ENCODE measurements at regions not wholly inside any gene's neighbourhood (a gene's known extent, or its start where the extent isn't known, plus 50 kb on each side); places are given as distances from the start of the nearest gene placed in this dataset.
"Not testable (repeated sequence)": the region's sequence is repeated elsewhere in the genome, so short reads cannot be mapped to it uniquely, and the experiment has no call there.

DNA sequence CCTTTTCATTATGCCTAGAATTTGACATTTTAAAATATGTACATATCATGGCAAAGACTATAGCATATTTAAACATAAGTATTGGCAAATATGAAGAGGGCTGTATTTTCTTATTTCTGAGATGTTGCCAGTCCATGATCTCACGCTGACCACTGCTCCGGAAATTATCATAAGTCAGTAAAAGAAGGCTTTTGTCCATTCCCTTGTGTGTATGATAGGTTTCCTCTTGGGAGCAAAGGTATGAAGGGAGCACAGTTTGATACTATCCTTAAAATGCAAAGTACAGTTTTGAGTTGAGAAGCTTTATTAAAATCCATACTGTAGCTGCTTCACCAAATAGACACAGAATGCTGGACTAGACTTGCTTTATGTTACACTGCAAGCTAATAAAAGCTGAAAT lies 52.6 kb upstream of the AGA start:
- DNase-seq (ENCODE audit: low read depth): no peak

DNA sequence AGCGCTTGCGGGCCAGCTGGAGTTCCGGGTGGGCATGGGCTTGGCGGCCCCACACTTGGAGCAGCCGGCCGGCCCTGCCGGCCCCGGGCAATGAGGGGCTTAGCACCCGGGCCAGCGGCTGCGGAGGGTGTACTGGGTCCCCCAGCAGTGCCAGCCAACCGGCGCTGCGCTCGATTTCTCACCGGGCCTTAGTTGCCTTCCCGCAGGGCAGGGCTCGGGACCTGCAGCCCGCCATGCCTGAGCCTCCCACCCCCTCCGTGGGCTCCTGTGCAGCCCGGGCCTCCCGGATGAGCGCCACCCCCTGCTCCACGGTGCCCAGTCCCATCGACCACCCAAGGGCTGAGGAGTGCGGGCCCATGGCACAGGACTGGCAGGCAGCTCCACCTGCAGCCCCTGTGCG lies 53.4 kb upstream of the AGA start:
- not testable (repeated sequence) for DNase-seq (ENCODE audit: low read depth)

DNA sequence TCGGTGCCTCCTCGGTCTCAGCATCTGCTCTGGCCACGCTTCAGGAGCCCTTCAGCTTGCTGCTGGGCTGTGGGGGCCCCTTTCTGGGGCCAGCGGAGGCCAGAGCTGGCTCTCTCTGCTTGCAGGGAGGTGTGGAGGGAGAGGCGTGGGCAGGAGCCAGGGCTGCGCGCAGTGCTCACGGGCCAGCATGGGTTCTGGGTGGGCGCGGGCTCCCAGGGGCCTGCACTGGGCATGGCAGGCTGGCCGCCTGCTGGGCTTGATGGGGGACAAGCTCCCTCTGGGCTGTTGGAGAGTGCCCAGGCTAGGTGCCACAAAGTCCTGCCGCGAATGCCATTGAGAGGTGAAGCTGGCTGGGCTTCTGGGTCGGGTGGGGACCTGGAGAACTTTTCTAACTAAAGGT lies 57.3 kb upstream of the AGA start:
- DNase-seq (ENCODE audit: low read depth): no peak

DNA sequence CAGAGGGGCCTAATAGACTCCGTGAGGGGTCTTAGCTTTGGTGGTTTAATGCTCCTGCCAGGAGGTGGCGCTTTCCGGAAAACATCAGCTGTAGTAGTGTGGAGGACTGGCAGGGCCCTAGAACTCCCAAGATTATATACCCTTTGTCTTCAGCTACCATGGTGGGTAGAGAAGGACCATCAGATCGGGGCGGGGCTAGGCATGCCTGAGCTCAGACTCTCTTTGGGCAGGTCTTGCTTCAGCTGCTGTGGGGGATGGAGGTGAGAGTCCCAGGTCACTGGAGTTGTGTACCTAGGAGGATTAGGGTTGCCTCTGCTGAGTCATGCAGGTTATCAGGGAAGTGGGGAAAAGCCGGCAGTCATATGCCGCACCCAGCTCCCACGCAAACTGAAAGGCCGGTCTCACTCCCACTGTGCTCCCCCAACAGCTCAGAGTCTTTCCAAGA lies 63.0 kb upstream of the AGA start:
- DNase-seq (ENCODE audit: low read depth): no peak

DNA sequence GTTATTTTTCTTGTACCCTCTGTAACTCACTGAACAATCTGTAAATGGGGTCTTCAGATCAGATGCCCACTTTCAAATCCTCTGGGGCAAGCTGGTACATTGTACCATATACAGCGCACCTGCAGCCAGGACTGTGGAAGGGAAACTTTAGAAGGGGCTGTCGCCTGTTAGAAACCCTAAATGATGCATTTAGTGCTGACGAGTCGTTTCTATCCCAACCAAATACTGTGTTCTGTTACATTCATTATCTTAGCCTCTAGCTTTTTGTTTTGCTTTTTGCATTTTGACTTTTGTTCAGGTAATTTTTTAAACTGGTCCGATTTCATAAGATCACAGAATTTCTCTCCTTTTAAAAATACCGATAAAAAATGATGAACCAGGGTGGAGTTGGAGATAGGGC lies 66.4 kb upstream of the AGA start:
- no peak for DNase-seq (ENCODE audit: low read depth)

DNA sequence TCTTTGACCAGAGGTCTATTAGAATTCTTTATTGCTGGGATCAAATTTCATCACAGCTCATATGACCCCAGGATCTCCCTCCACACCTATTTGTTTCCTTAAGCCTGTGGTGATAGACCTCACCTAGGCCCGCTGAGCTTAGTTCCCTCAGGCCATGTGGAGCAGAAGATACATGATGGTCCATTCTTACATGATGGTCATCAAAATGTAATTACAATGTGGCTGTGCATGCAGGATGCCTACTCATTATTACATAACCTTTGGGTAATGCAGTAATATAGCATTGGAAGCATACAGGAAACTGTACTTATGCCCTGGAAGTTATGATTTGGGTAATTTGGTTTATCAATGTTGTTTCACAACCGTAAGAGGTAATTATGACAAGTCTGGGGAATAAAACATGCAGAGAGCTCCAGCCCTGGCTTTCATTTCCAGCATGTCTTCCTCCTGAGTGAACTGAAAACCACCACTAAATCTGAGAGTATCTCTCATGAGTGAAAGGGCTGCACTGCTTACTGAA lies 67.0 kb upstream of the AGA start:
- no peak for DNase-seq (ENCODE audit: low read depth)

DNA sequence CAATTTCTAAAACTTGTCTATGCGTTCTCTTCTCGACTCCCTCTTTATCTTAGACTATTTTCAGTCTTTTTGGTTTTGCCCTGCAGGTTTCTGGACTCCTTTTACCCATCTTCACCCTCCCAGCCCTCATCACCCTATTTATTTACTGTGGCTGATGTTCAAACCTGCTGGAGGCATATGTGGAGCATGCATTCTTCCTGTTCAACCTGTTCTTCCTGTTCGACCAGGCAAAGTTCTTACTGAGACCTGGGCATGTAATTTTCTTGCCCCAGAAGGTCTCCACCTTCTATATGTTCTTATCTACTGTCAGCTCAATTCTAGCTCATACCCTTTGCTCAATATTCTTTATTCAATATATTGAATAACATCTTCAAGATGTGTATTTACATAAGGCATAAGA lies 69.4 kb upstream of the AGA start:
- no peak for DNase-seq (ENCODE audit: low read depth)

DNA sequence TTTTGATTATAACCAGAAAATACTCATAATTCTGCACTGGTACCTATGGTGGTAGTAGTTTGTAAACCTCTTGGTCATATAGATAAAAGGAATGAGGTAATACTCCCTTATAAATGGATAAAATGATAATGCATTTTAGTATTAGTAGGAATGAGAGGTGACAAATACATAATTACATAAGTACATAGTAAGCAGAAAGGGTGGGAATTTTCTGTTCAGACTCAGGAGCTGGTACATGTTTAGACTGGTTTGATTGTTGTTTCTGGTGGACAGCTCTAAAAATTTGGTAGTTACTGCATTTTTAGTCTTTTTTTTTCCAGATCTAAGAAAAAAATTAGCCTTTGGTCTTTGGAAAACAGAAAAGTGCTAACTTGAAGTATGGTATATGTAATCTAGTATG lies 70.4 kb upstream of the AGA start:
- no peak for DNase-seq (ENCODE audit: low read depth)

DNA sequence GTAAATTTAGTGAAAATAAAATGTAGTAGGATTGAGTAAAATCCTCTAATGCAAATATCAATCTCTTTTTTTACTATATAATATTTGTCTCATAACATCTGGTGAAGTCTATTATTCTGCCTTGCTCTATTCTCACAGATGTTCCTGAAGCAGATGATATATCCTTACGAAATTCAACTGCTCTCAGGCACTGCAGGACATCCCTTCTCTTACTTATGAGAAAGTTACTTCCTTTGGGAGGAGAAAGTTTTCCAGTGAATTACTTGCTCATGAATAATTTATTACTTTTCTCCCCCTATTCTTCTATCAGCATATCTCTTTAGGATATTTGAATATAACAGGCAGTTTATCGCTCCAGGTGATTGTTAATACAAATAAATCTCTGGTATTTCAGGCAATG lies 75.6 kb upstream of the AGA start:
- DNase-seq (ENCODE audit: low read depth): no peak

DNA sequence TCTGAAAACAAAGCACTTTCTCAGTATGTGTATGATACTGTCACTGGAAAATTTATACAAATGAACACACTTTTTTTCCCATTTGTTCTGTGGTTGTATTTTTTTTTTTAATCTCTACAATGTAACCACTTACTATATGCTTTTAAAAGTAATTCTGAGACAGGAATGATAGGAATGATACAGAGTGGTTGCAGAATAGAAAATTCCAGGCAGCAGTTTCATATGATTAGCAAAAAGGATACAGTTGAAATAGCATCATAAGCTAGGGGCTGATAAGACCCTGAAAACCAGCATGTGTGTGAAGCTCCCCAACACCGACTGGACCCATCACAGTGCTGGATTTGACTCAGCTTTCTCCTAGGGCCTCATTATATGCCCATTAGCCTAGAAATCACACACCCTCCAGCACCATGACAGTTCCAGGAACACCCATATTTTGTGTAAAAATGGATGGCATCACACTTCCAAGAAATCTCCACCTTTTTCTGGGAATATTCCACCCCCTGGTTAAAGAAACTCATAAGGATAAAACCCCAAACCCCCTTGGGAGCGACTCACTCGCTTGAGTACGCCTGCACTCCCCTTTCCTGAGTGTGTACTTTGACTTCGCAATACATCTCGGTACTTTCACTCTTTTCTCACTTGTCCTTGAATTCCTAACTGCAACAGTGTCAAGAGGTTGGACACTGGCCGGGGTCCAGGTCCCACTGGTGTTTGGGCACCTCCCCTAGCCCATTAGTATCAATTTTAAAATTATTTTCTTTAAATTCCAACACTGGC lies 77.4 kb upstream of the AGA start:
- no peak for DNase-seq (ENCODE audit: low read depth)

DNA sequence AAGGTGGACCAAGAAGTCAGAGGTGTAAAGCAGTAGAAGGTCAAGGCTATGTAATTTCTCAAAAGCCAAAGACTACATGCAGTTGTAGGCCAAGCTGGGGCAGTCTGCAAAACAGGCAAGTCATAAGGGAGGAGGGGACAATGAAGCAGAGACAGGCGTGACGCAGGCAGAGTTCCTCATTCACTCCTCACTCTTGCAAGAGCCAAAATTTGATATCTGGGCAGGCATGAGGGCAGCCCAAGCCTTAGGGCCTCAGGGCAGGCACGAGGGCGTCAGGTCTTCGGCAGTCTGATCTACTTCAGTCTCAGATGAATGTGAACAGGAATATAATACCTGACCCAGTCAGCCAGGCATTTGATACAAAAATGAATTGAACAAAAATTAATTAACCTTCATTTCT lies 86.4 kb upstream of the AGA start:
- DNase-seq (ENCODE audit: low read depth): no peak

DNA sequence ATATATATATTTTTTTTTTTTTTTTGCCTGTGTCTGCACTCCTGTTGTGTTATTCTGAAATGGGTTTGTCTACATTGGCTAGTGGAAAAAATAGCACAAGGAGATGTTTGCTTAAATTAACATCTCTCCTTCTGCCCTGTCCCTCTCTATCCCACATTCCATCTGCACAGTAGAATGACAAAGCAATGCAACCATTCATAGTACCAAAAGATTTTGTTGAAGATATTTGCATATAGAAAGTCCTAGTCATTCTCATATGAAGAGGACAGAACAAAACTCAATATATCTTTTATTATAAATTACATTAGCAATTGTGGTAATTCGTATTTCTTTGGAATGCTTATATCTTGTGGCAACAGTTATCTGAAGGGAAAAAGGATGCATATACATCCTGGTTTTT lies 88.3 kb upstream of the AGA start:
- no peak for DNase-seq (ENCODE audit: low read depth)

DNA sequence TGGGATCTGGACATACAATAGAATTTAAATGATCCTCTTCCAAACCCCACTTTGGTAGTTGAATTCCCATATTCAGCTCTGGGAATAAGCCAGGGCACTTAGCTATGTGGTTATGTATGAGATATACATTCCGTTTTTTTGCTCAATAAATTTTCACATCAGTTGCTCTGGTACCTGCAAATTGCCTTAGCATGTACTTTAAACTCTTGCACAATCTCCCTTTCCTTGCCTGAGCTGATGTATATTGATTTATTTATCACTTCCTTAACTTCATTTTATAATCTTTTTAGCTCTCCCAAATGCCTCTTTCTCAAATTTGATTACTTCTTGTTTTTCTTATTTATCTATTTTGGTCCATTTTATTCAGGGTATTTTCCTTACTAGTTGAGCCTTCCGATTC lies 90.1 kb upstream of the AGA start:
- no peak for DNase-seq (ENCODE audit: low read depth)

DNA sequence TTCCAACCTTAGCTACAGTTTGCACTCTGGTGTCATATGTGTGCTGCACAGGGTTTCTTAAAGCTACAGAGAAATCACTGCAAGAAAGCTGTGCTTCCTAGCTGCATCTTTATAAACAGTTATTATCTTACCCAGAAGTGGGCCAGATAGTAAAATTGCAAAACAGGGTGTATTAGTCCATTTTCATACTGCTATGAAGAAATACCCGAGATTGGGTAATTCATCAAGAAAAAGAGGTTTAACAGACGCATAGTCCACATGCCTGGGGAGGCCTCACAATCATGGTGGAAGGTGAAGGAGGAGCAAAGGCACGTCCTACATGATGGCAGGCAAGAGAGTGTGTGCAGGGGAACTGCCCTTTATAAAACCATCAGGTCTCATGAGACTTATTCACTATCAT lies 92.6 kb upstream of the AGA start:
- not testable (repeated sequence) for DNase-seq (ENCODE audit: low read depth)

DNA sequence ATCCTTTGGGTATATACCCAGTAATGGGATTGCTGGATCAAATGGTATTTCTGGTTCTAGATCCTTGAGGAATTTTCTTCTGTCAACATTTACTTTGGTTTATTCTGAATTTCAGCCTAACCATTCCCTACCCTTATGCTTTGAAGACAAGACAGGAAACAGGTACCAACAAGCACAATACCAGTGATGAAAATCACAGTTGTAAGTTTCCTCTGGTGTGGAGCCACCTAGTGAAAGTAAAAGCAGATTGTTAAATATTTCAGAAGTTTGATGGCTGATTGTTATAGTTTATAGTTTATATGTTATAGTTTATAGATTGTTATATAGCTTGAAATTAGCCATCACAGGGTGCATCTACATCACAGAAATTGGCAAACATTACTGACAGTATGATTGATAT lies 104.5 kb upstream of the AGA start:
- DNase-seq (ENCODE audit: low read depth): no peak

DNA sequence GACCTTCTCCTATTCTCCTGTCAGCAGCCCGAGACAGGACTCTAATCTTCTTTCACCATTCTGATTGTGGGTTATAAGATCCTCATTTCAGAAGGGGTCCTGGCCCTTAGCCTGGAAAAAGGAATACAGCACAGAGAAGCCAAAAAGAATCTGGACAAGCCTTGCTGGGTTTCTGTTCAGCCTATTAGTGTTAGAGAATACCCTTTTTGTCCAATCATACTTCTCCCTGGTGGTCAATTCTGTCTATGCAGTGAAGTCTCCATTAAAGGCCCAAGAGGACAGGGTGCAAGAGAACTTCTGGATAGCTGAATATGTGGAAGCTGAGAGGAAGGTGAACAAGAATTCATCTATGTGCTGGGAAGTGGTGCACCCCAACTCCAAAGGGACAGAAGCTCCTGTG lies 105.7 kb upstream of the AGA start:
- no peak for DNase-seq (ENCODE audit: low read depth)

DNA sequence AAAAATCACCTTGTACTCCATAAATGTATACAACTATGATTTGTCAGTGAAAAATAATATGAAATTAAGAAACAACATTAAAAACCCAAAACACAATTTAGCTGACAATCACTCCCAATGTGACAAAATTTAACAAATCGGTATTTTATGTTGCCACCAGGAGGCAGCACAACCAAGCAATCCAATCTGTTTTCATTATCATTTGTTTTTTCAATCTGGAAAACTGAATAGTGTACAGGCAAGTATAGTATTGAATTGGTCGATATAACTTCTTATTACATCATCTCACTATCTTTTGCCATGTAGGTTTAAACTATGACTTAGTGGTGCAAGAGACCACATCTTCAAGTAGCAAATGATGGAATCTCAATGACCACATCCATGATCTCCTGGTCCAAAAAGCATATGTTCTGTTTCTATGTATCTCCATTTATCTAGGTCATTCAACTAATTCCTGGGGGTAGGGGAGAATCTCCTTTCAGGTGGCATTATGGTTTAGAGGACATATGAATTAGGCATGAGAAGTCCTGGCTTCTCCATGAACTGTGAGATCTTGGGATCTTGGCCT lies 112.9 kb upstream of the AGA start:
- no peak for DNase-seq (ENCODE audit: low read depth)

DNA sequence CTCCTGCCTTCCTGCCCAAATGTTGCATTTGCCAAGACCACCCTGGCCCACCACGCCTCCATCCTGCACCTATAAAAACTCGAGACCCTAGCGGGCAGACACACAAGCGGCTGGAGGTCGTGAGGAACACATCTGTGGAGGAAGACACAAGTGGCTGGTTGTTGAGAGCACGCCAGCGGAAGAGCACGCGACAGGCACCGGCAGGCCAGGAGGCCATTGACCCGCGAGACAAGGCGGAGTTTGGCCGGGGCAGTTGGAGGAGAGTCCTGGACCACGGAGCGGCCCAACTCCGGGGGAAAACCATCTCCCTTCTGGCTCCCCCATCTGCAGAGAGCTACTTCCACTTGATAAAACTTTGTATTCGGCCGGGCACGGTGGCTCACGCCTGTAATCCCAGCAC lies 115.2 kb upstream of the AGA start:
- no peak for DNase-seq (ENCODE audit: low read depth)

DNA sequence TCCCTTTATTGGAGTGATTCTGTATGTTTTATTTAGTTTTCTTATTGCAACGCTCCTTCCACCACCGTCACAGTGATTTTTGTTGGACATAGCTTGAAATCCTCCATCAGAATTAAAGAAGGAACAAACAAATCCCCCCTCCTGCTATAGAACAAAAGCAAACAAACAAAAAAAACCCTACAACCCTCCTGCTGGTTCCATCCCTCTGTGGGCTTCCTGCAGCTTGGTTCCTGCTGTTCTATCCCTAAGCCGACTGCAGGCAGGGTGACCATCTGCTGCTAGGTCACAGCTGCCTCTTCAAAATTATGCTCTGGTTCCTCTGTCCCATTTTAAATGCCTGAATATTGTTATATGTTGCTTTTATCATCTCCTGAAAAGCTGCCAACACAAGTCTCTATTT lies 116.8 kb upstream of the AGA start:
- no peak for DNase-seq (ENCODE audit: low read depth)

DNA sequence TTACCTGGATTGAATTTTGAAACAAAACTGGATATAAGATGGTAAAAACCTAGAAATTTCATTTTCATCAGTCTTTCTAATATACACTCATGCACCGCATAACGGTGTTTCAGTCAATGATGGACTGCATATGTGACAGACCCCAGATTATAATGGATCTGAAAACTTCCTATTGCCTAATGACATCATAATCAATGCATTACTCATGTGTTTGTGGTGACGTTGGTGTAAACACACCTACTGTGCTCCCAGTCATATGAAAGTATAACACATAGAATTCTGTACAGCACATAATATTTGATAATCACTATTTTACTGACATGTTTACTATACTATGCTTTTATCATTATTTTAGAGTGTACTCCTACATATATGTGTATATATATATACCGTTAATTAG lies 119.9 kb upstream of the AGA start:
- DNase-seq (ENCODE audit: low read depth): no peak

DNA sequence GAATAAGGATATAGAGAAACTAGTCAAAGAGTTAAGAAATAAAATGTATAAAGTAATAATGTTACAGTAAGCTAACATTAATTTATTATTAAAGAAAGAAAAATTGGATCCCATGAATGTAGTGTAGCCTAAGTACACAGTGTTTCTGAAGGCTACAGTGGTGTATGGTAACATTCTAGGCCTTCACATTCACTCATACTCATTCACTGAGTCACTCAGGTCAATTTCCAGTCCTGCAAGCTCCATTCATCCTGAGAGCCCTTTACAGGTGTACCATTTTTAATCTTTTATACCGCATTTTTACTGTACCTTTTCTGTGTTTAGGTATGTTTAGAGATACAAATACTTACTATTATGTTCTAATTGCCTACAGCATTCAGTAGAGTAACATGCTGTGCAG lies 120.6 kb upstream of the AGA start:
- no peak for DNase-seq (ENCODE audit: low read depth)

DNA sequence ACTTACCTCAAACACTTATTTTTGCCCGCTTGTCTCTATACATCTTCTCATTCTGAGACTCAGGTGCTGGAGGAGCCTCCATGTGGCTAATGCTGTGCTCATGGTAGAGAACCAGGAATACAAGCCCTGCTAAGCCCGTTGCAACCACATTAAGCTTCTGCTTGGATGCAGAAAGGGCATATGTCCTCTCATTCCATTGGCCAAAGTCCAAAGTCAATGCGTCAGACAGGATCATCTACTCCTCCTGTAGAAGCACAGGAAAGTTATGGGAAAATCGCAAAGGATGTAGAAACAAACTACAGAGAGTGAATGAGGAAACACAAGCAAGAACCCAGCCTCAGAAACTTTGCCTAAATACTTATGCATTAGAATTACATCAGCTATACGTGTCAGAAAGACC lies 124.5 kb upstream of the AGA start:
- DNase-seq (ENCODE audit: low read depth): no peak

DNA sequence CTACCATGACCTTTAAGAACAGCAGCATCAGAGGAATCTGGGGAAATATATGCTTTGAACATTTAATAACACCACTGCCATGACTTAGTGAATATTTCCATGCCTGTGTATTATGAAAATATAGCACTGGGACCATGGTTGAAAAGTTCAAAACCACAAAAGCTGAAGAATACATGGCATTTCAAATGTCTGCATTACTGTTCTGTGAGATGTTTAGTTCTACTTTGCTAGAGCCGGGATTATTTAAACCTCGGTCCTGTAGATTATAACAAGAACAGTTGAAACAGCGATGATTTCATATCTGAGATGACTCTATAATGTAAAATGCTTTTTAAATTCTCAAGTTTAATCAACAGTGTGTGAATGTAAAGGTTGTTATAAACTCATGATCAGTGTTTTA lies 126.7 kb upstream of the AGA start:
- DNase-seq (ENCODE audit: low read depth): no peak

DNA sequence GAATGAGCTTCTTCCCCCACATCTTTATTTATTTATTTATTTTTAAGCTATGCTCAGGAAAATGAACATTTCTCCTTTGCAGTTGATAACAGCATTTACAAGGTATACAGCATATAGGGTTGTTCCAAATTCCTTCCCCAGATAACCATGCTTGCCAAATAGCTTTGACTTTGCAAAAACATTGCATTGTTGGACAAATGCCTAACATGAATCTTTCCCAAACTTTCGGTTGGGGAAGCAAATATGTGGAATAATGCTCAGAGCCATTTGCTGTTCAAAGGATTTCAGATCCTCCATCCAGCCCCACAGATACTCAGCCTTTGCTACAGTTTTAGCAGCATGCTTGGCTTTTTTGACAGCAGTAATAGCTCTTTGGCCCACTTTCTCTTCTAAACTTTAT lies 127.2 kb upstream of the AGA start:
- DNase-seq (ENCODE audit: low read depth): no peak

All from HS-27A (cell line).